Midbrain (tissue), 1 donor: ENCODE measurements at regions not wholly inside any gene's neighbourhood (a gene's known extent, or its start where the extent isn't known, plus 50 kb on each side); places are given as distances from the start of the nearest gene placed in this dataset.
"Not testable (repeated sequence)": the region's sequence is repeated elsewhere in the genome, so short reads cannot be mapped to it uniquely, and the experiment has no call there.

ENCODE experiments used
- DNase-seq: peaks from one replicate; lab custom pipeline; 2025; lab: John Stamatoyannopoulos, UW

DNA sequence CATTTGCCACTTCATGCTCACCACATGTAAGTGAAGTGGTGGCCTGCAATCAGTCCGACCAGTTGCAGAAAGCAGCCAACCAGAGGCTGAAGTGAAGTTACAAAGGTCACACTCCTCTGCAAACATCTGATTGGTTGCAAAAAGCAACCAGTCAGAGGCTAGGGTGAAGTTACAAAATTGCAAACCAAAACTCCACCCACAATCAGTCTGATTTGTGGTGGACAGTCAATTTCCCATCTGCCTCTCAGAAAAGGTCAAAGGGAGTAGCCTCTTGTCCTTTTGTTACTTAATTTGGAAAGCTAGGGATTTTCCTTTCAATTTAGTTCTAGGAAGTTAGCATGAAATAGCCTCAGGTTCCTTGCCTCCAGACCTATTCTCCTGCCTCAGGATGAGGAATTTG is 185.0 kb downstream of the UXS1 start:
- no peak for DNase-seq

DNA sequence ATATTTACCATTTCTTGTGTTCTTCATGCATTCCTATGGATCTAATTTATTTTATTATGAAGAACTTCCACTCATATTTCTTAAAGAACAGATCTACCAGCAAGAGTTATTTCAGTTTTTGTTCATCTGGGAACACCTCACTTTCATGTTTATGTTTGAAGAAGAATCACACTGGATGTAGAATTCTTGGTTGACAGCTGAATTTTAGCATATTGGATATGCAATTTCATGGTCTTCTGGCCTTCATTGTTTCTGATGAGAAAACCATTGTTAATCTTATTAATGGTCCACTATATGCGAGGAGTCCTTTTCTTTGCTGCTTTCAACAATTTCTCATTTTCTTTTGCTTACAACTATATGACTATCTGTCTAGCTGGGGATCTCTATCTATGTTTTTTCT is 189.2 kb downstream of the UXS1 start:
- DNase-seq, result no peak

DNA sequence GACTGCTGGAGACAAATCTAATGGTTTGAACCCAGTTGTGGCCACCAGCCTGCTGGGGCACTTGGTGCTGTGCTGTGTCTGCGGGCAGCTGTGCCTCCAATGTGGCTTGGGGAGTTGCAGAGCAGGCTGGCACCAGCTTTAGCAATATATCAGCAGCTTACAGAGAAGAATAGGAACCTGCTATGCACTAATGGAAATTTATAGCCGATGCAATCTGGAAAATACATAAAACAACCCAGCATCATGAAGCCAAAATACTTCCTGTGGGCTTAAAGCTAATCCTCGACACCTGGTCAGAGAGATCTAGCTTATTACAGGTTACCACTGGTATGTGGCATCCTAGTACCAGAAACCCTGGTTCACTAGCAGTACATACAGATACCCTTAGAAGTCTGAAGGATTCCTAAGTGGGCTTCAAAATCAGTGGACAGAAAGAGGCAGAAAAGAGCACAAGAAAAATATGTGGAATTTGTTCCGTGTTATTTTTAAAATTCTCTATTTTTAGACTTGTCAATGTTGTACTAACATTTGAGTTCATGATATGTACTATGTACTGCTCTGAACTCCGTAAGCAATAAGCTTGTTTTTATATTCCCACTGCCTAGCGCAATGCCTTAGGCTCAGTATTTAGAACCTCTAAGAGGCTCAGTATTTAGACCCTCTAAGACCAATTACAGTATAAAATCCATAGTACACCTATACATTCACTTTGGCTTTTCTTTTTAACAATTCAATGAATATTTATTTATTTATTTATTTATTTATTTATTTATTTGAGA is 194.7 kb downstream of the UXS1 start:
- DNase-seq, result no peak

DNA sequence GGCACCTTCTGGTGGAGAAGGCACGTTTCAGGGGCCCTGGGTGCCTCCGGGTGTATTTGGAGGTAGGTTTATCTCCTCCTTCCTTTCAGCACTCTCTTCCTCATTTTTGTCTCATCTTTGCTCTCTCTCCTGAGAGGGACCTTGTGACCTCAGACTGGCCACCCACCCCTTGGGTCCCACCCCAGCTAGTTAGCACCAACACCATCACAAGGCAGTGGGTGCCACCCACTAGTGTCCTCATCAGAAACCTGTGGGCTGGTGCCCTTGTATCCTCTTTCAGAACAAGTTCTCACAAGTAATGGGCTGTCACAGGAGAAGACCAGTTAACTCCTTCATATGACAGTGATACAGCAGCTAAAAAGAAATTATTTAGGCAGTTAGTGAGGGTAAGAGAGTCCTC is 196.4 kb downstream of the UXS1 start:
- DNase-seq, result no peak

DNA sequence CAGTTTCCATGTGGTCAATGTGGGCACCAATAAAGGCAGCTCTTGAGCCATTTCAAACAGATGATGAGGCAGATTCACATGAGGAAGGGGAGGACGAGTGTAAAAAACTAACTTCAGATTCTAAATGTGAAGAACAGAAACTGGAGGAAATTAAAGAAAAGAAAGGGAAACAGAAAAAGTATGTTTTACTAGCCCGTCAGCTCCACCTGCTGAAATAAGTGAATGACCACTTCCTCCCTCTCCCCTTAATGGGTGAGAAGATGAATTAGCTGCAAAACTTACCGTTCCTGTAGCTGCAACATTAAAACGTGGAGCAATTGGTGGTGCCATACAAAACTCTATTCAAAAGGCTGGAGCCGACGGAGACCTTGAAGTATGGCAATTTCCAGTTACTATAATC is 203.5 kb downstream of the UXS1 start:
- no peak for DNase-seq

DNA sequence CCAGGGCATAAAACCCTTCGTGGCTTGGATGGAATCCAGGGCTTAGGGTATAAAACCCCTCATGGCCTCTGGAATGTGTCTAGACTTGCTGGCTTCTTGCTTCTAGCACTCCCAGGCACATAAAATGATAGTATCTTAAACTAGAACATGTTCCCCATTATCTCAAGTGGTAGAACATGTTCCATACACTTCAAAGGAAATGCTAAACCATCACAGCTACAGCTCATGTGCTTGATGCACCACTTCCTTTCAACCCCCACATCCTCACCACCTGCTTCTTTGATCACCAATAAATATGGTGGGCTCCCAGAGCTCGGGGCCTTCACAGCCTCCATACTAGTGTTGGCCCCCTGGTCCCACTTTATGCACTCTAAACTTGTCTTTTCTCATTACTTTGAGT is 204.3 kb downstream of the UXS1 start:
- DNase-seq, result not testable (repeated sequence)

DNA sequence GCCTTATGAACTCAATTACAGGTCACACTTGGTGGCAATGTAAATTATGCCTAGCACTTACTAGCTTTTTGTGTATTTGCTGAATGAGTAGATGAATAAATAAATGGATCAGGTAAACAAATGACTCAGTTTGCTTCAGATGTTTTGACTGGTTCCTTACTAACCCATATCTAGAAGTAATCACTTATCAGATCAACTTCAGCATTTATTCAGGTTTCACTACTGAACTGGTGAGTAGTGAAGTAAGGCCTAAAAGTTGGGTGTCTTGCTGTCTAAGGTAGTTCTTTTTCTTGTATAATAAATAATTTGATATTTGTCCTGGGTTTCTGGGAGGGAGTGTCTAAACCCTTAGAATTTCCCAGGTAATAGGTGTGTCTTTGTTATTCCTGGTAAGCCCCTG is 205.0 kb downstream of the UXS1 start:
- DNase-seq, result no peak

DNA sequence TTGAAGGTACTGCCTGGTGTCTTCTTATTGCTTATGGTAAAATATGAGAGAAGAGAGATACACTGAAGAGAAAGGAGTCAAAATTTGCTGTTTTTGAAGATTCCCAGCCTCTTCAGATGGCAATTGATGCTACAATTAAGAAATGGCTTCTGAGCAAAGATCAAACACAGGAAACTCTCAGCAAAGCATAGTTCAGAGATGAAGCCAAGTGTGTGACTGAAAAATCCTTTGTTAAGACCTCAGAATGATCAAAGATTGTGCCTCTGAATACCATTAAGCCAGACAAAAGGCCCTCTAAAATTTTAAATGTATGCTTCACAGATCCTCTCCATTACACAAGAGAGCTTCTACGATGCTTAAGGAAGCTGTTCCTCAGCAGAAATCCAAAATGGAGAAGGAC is 216.3 kb downstream of the UXS1 start:
- no peak for DNase-seq

DNA sequence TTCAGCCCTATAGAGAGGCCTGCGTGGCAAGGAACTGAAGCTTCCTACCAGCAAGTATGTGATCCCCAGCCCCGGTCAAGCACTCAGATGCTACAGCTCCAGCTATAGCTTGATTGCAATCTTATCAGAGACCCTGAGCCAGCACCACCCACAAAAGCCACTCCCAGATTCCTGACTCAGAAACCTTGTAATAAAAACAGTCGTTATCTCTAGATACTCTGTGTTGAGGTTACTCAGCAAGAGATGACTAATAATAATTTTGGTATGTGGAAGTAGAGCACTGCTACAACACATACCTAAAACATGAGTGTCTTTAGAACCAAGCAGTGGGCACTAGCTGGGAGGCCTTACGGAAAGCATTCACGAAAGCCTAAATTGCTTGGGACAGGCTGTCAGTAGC is 216.9 kb downstream of the UXS1 start:
- DNase-seq, result no peak

DNA sequence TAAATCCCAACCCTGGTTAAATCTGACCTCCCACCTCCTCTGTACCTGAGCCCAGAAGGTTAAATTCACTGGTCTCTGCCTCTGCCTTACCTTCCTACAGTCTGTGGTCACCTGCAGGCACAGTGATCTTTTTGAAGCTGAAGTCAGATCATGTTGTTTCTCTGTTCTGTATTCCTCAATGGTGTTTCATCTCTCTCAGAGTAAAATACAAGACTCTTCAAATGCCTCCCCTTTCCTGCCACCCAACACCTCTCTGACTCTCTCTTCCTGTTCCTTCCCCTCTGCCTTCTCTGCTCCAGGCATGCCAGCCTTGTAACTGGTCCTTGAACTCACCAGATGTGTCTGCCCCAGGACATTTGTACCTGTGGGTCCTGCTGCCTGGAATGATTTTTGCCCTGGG is 219.3 kb downstream of the UXS1 start:
- no peak for DNase-seq

DNA sequence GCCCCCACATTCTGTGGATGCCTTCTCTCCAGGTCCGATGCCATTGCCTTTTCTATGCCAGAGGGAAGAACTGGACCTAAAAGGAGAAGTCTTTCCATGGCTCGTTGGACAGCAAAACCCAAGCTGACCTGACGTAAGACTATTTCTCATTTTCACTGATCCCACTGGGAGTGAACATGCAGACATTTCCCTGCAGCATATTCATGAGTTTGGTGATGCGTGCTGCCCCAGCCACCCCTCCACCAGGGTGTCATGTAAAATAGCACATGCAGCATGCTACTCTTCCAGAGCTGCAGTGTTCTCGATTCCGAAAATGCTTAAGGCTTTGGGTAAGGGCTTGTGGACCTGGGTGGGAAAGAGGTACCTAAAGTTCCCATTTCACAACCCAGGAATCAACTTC is 221.2 kb downstream of the UXS1 start:
- no peak for DNase-seq

DNA sequence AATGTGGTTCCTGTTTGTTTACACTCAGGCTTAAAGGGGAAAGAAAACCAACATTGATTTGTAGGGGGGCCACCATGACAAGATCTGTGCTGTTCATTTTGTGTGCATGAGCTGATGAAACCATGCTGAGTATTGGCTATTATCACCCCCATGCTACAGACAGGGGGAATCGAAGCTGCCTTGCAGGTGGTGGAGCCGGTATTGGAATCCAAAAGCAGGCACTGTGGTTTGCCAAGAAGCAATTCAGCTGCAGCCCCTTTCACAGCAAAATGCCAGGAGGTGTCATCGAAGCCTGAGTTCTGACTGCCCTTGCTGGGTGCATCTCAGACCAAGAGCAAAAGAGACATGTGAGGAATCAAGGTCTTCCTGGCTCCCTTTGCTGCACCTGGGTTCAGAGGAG is 221.9 kb downstream of the UXS1 start:
- DNase-seq, result no peak

DNA sequence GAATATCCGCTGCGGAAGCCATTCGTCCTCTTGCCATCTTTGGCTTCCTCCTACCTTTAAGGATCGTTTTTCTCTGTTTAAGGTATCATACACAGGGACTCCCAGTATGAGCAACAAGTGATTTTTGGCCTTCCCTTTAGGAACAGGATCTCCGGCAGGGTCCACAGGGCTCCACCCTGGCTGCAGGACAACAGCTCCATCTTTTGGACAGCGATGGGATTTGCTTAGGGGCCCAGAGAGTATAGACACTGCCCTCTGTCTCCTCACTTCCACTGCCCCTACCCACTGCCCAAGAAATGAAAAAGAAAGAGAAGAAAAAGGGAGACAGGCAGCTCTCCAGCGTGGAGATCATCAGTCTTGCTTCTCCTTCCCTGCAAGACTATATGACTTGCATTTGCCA is 224.5 kb downstream of the UXS1 start:
- DNase-seq, result no peak

DNA sequence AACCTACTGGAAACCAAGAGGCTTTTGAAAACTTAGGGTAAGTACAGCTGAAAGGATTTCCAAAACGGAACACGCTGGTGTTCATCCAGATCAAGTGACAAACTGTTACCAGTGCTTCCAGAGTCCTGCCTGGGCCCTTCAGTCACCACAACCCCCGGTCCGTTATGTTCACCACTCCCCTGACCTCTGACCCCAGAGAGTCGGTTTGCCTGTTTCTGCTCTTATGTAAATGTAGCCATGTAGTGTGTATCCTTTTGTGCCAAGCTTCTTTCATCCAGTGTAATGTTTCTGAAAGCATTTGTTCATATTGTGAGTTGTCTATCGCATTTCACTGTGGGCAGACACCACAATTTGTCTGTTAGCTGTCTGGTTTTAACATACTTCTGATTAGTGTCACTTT is 217.5 kb downstream of the NCK2 start:
- DNase-seq, result no peak

DNA sequence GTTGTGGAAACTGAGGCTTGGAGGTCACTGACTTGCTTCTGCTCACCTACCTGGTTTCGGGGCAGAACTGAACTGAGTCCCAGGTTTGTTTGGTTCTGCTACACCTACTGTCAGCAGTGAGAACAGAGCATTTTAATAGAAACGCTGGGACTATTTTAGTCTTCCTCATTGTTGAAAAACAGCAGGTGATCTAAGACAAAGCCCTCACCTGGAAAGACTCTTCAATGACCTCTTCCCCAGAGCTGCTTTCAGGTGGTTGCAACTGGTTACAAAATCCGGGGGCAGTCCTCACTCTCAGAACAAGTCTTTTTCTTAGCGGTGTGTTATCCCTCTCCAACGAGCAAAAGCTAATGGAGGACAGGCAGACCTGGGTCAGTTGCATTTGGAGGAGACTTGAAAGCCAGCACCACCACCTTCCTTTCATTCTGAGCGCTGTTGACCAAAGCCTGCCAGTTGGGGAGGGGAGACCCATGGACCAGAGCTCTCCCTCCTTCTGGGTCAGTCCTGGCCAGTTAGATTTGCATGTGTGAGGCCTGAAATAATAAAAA is 217.0 kb downstream of the NCK2 start:
- DNase-seq, result no peak

DNA sequence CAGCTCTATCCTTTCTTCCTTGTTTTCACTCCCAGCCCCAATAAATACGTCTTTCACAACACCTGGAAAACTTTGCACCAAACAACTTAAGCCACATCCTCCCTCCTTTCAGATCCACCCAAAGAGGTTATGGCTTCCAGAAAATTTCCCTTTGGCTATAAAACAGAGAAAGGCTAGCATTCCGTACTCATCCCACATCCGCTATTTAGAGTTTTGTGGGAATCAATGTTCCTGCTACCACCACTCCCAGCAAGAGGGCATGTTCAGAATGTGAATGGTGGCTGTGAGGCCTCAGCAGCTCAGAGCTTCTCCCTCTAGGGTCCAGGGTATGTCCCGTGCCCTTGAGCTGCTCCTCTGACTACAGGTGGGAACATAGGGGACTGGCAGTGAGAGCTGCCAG is 214.6 kb downstream of the NCK2 start:
- no peak for DNase-seq

DNA sequence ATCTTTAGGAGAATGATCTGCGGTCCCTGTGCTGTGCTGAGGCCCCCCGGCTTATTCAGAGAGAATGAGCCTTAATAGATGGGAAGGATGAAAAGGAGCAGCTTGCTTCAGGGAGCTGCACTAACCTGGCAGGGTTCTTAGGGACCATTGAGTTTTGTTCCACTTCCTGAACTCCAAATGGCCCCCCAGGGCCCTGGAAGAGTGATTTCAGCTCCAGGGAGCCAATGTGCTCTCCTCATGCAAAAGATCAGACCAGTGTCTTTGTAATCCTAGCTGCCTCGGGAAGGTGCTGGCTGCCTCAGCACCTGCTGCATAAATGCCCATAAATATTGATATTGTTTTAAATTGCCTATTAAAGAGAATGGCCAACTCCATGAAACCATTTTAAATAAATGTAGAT is 210.2 kb downstream of the NCK2 start:
- DNase-seq, result no peak

DNA sequence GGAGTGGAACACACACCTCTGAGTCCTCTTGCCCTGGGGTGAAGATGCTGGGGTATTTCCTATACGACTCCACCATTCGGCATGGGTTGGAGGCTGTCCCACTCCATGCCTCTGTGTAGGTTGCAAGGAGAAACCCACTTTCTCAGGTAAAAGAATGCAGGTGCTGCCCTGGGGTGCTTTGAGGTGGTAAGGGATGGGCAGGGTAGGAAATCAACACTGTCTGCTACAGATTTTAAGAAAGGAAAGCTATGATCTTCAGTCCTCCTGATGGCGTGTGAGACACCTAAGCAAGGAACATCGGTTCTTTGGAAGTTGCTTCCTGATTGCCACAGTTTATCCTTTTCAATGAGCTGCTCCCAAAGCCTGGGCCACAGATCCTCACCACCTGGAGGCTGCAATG is 209.2 kb downstream of the NCK2 start:
- DNase-seq, result no peak

DNA sequence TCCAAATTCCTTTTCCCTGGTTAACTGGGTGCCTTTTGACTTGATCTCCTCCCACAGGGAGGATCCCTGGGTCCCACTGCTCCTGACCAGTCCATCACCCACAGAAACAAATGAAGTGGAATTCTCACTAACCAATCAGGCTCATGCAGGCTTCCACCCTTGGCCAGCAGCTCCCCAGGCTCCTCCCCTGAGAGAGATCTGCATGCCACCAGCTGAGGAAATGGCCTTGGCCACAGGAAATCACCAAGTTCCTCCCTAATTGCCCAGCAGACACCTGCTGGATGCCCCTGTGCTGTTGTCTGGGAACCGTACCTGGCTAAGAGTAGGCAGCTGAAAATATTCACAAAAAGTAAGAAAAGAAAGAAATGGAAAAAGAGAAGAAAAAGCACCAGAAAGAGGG is 207.4 kb downstream of the NCK2 start:
- DNase-seq, result no peak

DNA sequence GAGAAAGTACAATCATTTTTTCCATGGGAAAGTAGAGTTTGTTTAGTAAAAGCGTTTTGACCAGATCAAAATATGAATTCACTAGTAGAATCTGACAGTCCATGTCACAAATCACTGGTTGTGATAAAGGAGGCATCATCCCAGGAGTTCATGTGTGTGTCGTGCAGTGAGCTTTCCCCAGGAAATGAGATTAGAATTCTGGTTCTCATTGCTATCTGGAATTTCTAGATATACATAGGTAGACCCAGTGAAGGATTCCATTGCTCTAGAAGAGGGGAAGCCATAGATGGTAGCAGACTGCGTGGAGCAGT is 206.6 kb downstream of the NCK2 start:
- DNase-seq, result no peak

DNA sequence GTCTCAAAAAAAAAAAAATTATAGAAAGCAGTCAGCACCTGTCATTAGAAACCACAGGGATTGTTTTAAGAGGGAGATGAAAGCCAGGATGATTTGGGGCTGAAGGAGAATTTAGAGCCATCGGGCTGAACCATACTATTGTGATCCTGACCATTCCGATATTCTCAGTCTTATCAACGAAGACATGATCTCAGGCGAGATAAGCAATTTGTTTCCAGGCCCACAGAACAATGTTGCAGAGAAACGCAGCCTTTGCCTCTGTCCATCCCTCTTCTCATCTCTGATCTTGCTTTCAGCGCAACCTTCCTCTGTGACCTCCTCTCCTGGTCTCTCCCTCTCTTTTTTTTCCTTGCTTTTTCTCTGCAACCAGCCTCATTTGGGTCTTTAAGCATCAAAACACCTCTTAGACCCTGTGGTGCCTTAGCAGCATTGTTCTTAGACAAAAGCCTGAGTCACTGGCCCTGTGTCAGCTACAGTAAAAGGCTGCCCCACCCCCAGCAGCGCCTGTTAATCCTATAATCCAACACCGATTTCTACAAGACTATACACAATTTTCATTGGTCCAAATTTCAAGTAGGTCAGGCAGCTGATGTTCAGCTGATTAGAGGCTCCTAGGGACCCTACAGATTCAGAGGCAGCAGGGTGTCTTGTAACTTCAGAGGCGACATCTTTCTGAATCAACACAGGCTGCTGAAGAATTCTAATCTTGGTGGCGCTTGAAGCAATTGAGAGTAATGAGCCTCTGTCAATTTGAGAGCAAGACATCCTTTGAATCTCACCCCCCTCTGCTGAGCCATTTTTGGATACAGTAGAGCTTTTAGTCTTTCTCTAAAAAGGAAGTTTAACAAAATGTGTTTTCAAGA is 206.0 kb downstream of the NCK2 start:
- peak; percentile 8 for DNase-seq

DNA sequence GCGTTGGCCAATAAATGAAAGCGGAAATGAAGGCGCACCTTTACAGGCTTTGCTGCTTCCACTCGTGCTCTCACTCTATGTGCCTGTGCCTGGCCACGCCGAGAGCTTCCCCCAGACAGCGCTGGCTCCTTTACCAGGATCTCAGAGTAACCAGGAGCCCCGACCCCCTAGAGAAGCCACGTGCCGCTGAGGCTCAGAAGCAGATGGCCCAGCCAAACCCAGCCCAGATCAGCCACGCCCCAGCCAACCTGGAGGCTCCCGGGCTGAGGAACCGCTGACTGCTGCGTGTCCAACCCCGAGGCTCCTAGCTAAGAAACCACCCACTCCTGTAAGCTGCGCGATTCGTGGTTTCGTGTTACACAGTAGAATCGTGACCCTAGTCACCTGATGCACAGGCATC is 199.3 kb downstream of the NCK2 start:
- DNase-seq, result no peak
